ENCODE measurements at regions not wholly inside any gene's neighbourhood (a gene's known extent, or its start where the extent isn't known, plus 50 kb on each side); places are given as distances from the start of the nearest gene placed in this dataset.
A peak's percentile ranks its signal among the peaks of the same experiment; 100 is the strongest.

GRCh38 chr5:51977014-51977413, 593.8 kb downstream of the ISL1 start:
- H3K27ac ChIP-seq = no peak overlapping the region
- H3K36me3 ChIP-seq = no peaks in the 10 kb centered on the region
- no peak for ATAC-seq
- H3K4me1 ChIP-seq = no peaks in the 10 kb centered on the region
- no peak for DNase-seq
- FAIRE-seq = no peak
- intact Hi-C loops (cut with DNase I) = no loop called here
- no peak overlapping the region for H3K4me3 ChIP-seq
- H3K9me3 ChIP-seq = no peaks in the 10 kb centered on the region
- TF ChIP-seq CTCF (IDR thresholded peaks at IDR 0.05) = no peak
- 33 to 36% methylated on average over 1 of the region's 1 CpG for WGBS, 2 donors
- H3K27me3 ChIP-seq = peaks cover 0 to 9% (median 0%) of the 10 kb centered on the region in 4 donors

- Histone ChIP-seq H3K27ac (no peak overlapping the region), H3K36me3 (no peaks in the 10 kb centered on the region), H3K27me3 (peaks cover 0 to 5% (median 0%) of the 10 kb centered on the region in 4 donors), H3K9me3 (no peaks in the 10 kb centered on the region), H3K4me1 (no peaks in the 10 kb centered on the region), H3K4me3 (no peak overlapping the region)
- ATAC-seq = no peak
- intact Hi-C loops (cut with DNase I) = no loop called here
- FAIRE-seq = no peak
- TF ChIP-seq CTCF (IDR thresholded peaks at IDR 0.05) = no peak
- no peak for DNase-seq
Measured at GRCh38 chr5:51983161-51983560, 599.9 kb downstream of the ISL1 start.

GRCh38 chr5:51986733-51987132, 603.5 kb downstream of the ISL1 start:
- no peak overlapping the region for H3K27ac ChIP-seq
- ATAC-seq = no peak
- H3K27me3 ChIP-seq = no peaks in the 10 kb centered on the region
- no peak overlapping the region for H3K4me3 ChIP-seq
- 75 to 80% methylated on average over 3 of the region's 3 CpGs for WGBS, 2 donors
- H3K36me3 ChIP-seq = no peaks in the 10 kb centered on the region
- no peak for TF ChIP-seq CTCF (IDR thresholded peaks at IDR 0.05)
- H3K9me3 ChIP-seq = no peaks in the 10 kb centered on the region
- H3K4me1 ChIP-seq = no peaks in the 10 kb centered on the region
- DNase-seq = no peak
- intact Hi-C loops (cut with DNase I) = no loop called here
- FAIRE-seq = no peak

GRCh38 chr5:51987239-51987638, 604.0 kb downstream of the ISL1 start:
- Histone ChIP-seq H3K27me3 (no peaks in the 10 kb centered on the region), H3K4me3 (no peak overlapping the region), H3K36me3 (no peaks in the 10 kb centered on the region), H3K27ac (no peak overlapping the region), H3K4me1 (no peaks in the 10 kb centered on the region), H3K9me3 (no peaks in the 10 kb centered on the region)
- no peak for TF ChIP-seq CTCF (IDR thresholded peaks at IDR 0.05)
- ATAC-seq (no peak), DNase-seq (no peak), FAIRE-seq (no peak)
- intact Hi-C loops (cut with DNase I) = no loop called here

GRCh38 chr5:51987669-51988209, 604.5 kb downstream of the ISL1 start:
- TF ChIP-seq CTCF (IDR thresholded peaks at IDR 0.05) = no peak
- H3K27ac ChIP-seq = no peak overlapping the region
- no peaks in the 10 kb centered on the region for H3K4me1 ChIP-seq
- FAIRE-seq = no peak
- no peaks in the 10 kb centered on the region for H3K27me3 ChIP-seq
- no peaks in the 10 kb centered on the region for H3K36me3 ChIP-seq
- no peak overlapping the region for H3K4me3 ChIP-seq
- peak in 2 of 4 donors; percentile 37 to 58 for ATAC-seq
- 61 to 65% methylated on average over 2 of the region's 2 CpGs for WGBS, 2 donors
- no peaks in the 10 kb centered on the region for H3K9me3 ChIP-seq
- intact Hi-C loops (cut with DNase I) = no loop called here
- no peak for DNase-seq

Measured in pancreas (tissue), 10 donors.